ENCODE measurements at regions not wholly inside any gene's neighbourhood (a gene's known extent, or its start where the extent isn't known, plus 50 kb on each side); places are given as distances from the start of the nearest gene placed in this dataset.

DNA sequence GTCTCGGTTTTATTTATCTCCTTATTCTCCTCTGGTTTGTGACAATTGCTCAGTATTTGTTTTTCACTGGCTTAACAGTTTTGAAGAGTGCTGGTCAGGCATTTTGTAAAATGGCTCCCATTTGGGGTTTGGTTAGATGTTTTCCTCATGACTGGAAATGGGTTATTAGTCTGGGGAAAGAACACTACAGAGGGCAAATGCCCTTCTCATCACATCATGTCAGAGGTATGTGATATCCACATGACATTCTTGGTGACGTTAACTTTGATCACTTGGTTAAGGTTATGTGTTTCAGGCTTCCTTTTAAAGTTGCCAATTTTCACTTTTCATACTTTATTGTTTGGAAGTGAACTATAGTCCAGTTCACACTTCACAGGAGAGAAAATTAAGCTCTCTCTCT, 74.8 kb upstream of the KLHL1 start:
- Histone ChIP-seq H3K14ac (ENCODE audit: insufficient read depth, low read length) (no peak overlapping the region), H3T11ph (ENCODE audit: low read length) (no peak overlapping the region), H3K79me2 (ENCODE audit: insufficient read depth, low read length) (no peaks in the 10 kb centered on the region), H4K5ac (ENCODE audit: insufficient read length, low read depth, low read length) (no peak overlapping the region), H3K4ac (ENCODE audit: low read depth, low read length) (no peak overlapping the region), H2BK5ac (ENCODE audit: insufficient read length, low read length) (no peak overlapping the region), H3K23me2 (ENCODE audit: insufficient read length, low read depth, low read length, poor library complexity, severe bottlenecking) (no peaks in the 10 kb centered on the region), H3K79me1 (ENCODE audit: insufficient read depth, low read depth, low read length, poor library complexity, severe bottlenecking) (no peaks in the 10 kb centered on the region), H3K56ac (ENCODE audit: insufficient read length, low read depth, low read length) (no peak overlapping the region), H2AFZ (ENCODE audit: low read length) (no peak overlapping the region), H3K4me1 (ENCODE audit: insufficient read depth, low read length) (no peaks in the 10 kb centered on the region), H2BK20ac (ENCODE audit: low read depth, low read length, poor library complexity, severe bottlenecking) (no peak overlapping the region), H3K27ac (ENCODE audit: insufficient read length, low read depth, low read length) (no peak overlapping the region), H3K9ac (ENCODE audit: extremely low read depth, insufficient read length, low read length) (no peak overlapping the region), H2BK120ac (ENCODE audit: low read depth, low read length, poor library complexity, severe bottlenecking) (no peak overlapping the region), H2BK15ac (ENCODE audit: low read depth, low read length) (no peak overlapping the region), H2AK5ac (ENCODE audit: insufficient read length, low read length) (no peak overlapping the region), H3K9me3 (ENCODE audit: control insufficient read depth, low read depth, low read length) (no peaks in the 10 kb centered on the region), H4K8ac (replicated peaks; ENCODE audit: insufficient read length, low read depth, low read length) (no peak overlapping the region), H3K18ac (ENCODE audit: insufficient read length, low read depth, low read length) (no peak overlapping the region), H3K27me3 (ENCODE audit: insufficient read depth, low read length) (no peaks in the 10 kb centered on the region), H3K4me2 (ENCODE audit: insufficient read depth, insufficient read length, low read length) (no peak overlapping the region), H4K20me1 (ENCODE audit: control insufficient read depth, insufficient read depth, insufficient read length) (no peaks in the 10 kb centered on the region), H4K91ac (ENCODE audit: insufficient read length, low read depth, low read length) (no peak overlapping the region), H3K23ac (ENCODE audit: insufficient read length, low read depth, low read length) (no peak overlapping the region), H2BK12ac (ENCODE audit: insufficient read length, low read depth, low read length) (no peak overlapping the region)
- Mint-ChIP-seq H3K9me3 (no peaks in the 10 kb centered on the region), H3K27me3 (ENCODE audit: low read depth) (no peaks in the 10 kb centered on the region), H3K4me3 (no peak overlapping the region), H3K4me1 (no peaks in the 10 kb centered on the region), H3K27ac (no peak overlapping the region), H3K36me3 (ENCODE audit: insufficient read depth in 1 of 3, low read depth in 3 of 3) (no peaks in the 10 kb centered on the region)
- TF ChIP-seq, protein P1, sequence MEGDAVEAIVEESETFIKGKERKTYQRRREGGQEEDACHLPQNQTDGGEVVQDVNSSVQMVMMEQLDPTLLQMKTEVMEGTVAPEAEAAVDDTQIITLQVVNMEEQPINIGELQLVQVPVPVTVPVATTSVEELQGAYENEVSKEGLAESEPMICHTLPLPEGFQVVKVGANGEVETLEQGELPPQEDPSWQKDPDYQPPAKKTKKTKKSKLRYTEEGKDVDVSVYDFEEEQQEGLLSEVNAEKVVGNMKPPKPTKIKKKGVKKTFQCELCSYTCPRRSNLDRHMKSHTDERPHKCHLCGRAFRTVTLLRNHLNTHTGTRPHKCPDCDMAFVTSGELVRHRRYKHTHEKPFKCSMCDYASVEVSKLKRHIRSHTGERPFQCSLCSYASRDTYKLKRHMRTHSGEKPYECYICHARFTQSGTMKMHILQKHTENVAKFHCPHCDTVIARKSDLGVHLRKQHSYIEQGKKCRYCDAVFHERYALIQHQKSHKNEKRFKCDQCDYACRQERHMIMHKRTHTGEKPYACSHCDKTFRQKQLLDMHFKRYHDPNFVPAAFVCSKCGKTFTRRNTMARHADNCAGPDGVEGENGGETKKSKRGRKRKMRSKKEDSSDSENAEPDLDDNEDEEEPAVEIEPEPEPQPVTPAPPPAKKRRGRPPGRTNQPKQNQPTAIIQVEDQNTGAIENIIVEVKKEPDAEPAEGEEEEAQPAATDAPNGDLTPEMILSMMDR (conservative IDR thresholded peaks at IDR 0.05), result no peak
- no CpG with 5 or more reads among the region's 2 CpGs for WGBS (ENCODE audit: extremely low coverage, insufficient read length, low lambda C conversion rate)
- DNase-seq, result no peak
